MCF 10A (cell line): ENCODE measurements at regions not wholly inside any gene's neighbourhood (a gene's known extent, or its start where the extent isn't known, plus 50 kb on each side); places are given as distances from the start of the nearest gene placed in this dataset.

ENCODE experiments used
- BruUV-seq: library from RNA; stranded (reverse); fragments of 400-500 nt; replicated peaks from 2 replicates; lab custom pipeline; 2021; lab: Mats Ljungman, UMichigan
- CTCF ChIA-PET: fragments of 300-600 bp; sonication (Branson Sonifier 250); formaldehyde crosslinking; extraction: SDS; loops from one replicate; lab custom pipeline; 2021; ENCODE audit warnings: antibody characterized with exemption, inconsistent platforms; lab: Yijun Ruan, JAX
- POLR2A ChIA-PET: fragments of 300-600, 350-650 bp; sonication (Branson Sonifier 250); formaldehyde crosslinking; extraction: SDS; loops from one replicate; lab custom pipeline; 2020; ENCODE audit warnings: antibody characterized with exemption, inconsistent platforms; lab: Yijun Ruan, JAX
- DNase-seq: peaks from one replicate; pipeline ENCODE4 v3.0.0-alpha.2; 2018; ENCODE audit not compliant: unreplicated experiment
- H3K27ac Mint-ChIP-seq: one replicate; pipeline ENCODE4 v1.8.0; 2022; ENCODE audit warnings: mild to moderate bottlenecking, low read depth, mixed read lengths; ENCODE audit not compliant: unreplicated experiment
- H3K27me3 Mint-ChIP-seq: one replicate; pipeline ENCODE4 v1.8.0; 2022; ENCODE audit warnings: mixed read lengths; ENCODE audit not compliant: insufficient read depth, unreplicated experiment
- H3K36me3 Mint-ChIP-seq: one replicate; pipeline ENCODE4 v1.8.0; 2022; ENCODE audit warnings: mild to moderate bottlenecking, moderate library complexity, mixed read lengths; ENCODE audit not compliant: insufficient read depth, unreplicated experiment
- H3K4me1 Mint-ChIP-seq: one replicate; pipeline ENCODE4 v1.8.0; 2022; ENCODE audit warnings: mixed read lengths; ENCODE audit not compliant: insufficient read depth, unreplicated experiment
- H3K4me3 Mint-ChIP-seq: one replicate; pipeline ENCODE4 v1.8.0; 2022; ENCODE audit warnings: mild to moderate bottlenecking, moderate library complexity, mixed read lengths; ENCODE audit not compliant: unreplicated experiment
- H3K9me3 Mint-ChIP-seq: one replicate; pipeline ENCODE4 v1.8.0; 2022; ENCODE audit warnings: mixed read lengths; ENCODE audit not compliant: unreplicated experiment
- CTCF ChIP-seq: fragments of 200-600 bp; IDR thresholded peaks from one replicate; pipeline ENCODE4 v1.8.0; 2022; ENCODE audit warnings: antibody characterized with exemption, mild to moderate bottlenecking; ENCODE audit not compliant: unreplicated experiment
- intact Hi-C: fragments of 100-400 bp; cut with micrococcal nuclease; formaldehyde crosslinking; loops from 2 replicates; pipeline ENCODE4 v1.14.1; 2022

DNA sequence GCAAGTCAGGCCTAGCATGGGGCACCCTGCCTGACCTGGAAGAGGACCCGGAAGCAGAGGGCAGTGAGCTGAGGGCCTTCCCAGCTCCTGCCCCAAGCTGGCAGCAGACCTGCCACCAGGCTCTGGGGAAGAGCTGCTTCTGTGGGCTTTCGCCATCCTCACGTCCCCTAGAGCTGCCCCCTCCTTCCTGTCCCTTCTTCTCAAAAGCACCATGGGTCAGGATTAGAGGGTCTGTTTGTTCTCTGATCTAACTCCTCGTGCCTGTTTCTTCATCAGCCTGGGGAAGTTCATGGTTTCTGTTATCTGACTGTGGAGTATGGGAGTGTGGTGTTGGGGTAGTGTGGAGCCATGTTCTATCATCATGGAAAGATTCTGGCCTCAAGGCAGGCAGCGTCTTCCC lies 58.4 kb upstream of the POLG start:
- no TSS peak for BruUV-seq
- ChIA-PET POLR2A (no interaction called here), CTCF (interaction anchor here (10.6 kb wide), 1 partner anchor 34 kb away, joined by 90 read pairs; no protein-coding TSS in a partner anchor)
- no peak for DNase-seq
- Mint-ChIP-seq H3K4me3 (no peak overlapping the region), H3K36me3 (no peaks in the 10 kb centered on the region), H3K27ac (no peak overlapping the region), H3K9me3 (no peaks in the 10 kb centered on the region), H3K27me3 (peaks cover 42% of the 10 kb centered on the region), H3K4me1 (peaks cover 20% of the 10 kb centered on the region)
- intact Hi-C loops: no loop called here
- no peak for TF ChIP-seq CTCF

DNA sequence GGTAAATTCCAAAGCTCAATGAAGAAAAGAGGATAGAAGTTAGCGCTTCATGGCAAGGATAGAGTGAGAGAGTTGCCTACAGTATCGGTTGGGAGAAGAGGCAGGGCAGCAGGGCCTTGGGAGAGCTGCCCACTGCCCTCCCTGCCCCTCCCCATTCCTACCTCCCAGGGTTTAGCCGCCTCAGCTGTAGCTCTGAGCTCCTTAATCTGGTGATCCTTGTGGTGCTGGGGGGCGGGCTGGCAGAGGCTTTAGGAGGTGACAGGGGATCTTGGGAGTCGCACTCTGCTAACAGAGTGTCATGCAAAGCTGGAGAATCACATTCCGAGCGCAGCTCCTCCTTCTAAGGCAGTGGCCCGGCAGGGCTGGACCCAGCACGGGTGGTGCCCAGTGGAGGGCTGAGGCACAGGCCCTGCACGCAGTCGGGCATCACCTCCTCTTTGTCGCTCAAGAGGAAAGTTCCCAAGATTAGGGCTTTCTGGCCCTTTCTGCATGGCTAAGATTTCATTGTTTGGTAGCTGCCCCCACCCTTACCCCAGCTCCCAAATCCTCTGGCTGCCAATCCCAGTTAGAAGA lies 57.1 kb upstream of the POLG start:
- Mint-ChIP-seq H3K4me1 (peaks cover 20% of the 10 kb centered on the region), H3K4me3 (no peak overlapping the region), H3K27me3 (peaks cover 48% of the 10 kb centered on the region), H3K36me3 (no peaks in the 10 kb centered on the region), H3K9me3 (no peaks in the 10 kb centered on the region), H3K27ac (no peak overlapping the region)
- no TSS peak for BruUV-seq
- CTCF ChIA-PET: interaction anchor here (0.6 to 10.6 kb wide), 8 partner anchors 12 to 1137 kb away, joined by 3 to 90 read pairs (median 3); no protein-coding TSS in a partner anchor
- no peak for DNase-seq
- no peak for TF ChIP-seq CTCF
- intact Hi-C loops: no loop called here
- POLR2A ChIA-PET: interaction anchor here (0.7 kb wide), 1 partner anchor 123 kb away, joined by 3 read pairs; no protein-coding TSS in a partner anchor

DNA sequence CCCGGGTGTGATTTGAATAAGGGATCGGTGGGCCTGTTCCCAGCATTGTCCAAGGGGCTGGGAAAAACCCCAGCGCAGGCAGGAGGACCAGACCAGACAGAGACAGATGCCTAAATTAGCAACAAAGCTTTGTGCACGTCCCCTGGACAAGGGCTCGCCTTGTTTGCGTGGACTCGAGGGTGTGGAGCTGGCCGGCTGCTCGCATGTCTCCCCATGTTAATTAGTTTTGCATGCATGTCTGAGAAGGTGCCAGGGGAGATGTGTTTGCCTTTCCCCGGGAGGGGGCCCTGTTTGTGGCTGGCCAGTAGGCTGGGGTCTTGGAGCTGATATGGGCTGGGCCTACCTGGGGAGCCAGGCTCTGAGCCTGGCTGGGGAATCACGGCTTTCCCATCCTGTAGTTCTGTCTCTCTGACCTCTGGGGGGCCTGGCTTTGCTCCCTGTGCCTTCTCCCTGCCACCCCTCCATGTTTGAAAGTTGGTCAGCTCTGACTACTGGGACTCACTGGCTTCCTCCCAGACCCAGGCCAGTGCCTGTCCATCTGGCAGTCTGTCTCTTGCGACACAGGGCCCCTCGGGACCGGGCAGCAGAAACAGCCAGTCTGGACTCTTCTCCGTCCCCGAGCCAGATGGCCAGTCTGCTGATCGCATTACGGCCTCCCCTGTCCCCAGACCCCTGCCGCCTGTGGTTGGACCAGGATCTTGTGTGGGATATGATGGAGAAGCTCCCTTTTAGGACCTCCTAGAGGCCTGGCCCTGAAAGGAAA lies 55.4 kb upstream of the POLG start:
- no TSS peak for BruUV-seq
- peaks cover 48% of the 10 kb centered on the region for H3K27me3 Mint-ChIP-seq
- peaks cover 4% of the 10 kb centered on the region for H3K4me1 Mint-ChIP-seq
- no peak overlapping the region for H3K27ac Mint-ChIP-seq
- intact Hi-C loops: no loop called here
- no peak overlapping the region for H3K4me3 Mint-ChIP-seq
- no peak for DNase-seq
- no peak for TF ChIP-seq CTCF
- no peaks in the 10 kb centered on the region for H3K9me3 Mint-ChIP-seq
- ChIA-PET POLR2A (interaction anchor here (0.7 to 1.4 kb wide), 3 partner anchors 9 to 60 kb away, joined by 3 read pairs; no protein-coding TSS in a partner anchor), CTCF (interaction anchor here (0.8 to 10.6 kb wide), 6 partner anchors 10 to 169 kb away, joined by 3 to 90 read pairs (median 3); no protein-coding TSS in a partner anchor)
- H3K36me3 Mint-ChIP-seq: no peaks in the 10 kb centered on the region
